Mucosa of rectum (tissue), 2 donors: ENCODE measurements at regions not wholly inside any gene's neighbourhood (a gene's known extent, or its start where the extent isn't known, plus 50 kb on each side); places are given as distances from the start of the nearest gene placed in this dataset.

Source experiments
- H3K27ac ChIP-seq, 2 donors: one replicate each; pipeline ENCODE4 v1.7.0; 2013; ENCODE audit warnings: inconsistent platforms in 2 of 2, low read depth in 2 of 2, low read length in 2 of 2
- H3K27me3 ChIP-seq, 2 donors: one replicate each; pipeline ENCODE4 v1.7.0; 2013; ENCODE audit warnings: low read length in 2 of 2; ENCODE audit not compliant: control insufficient read depth in 2 of 2, insufficient read depth in 2 of 2
- H3K36me3 ChIP-seq, 2 donors: one replicate each; pipeline ENCODE4 v1.7.0; 2013; ENCODE audit warnings: low read length in 2 of 2; ENCODE audit not compliant: control insufficient read depth in 2 of 2, insufficient read depth in 2 of 2
- H3K4me1 ChIP-seq, 2 donors: one replicate each; pipeline ENCODE4 v1.7.0; 2013; ENCODE audit warnings: low read length in 2 of 2, mild to moderate bottlenecking in 1 of 2; ENCODE audit not compliant: control insufficient read depth in 2 of 2, insufficient read depth in 2 of 2
- H3K4me3 ChIP-seq, 2 donors: one replicate each; pipeline ENCODE4 v1.7.0; 2013; ENCODE audit warnings: low read length in 2 of 2
- H3K9ac ChIP-seq, 2 donors: one replicate each; pipeline ENCODE4 v1.7.0; 2013; ENCODE audit warnings: low read length in 2 of 2, low read depth in 1 of 2, mild to moderate bottlenecking in 1 of 2
- H3K9me3 ChIP-seq, 2 donors: one replicate each; pipeline ENCODE4 v1.7.0; 2013; ENCODE audit warnings: low read length in 2 of 2; ENCODE audit not compliant: control insufficient read depth in 2 of 2
- donor health status: healthy.
- donor health status: Normal muscosa, but diverticular disease.

- no peaks in the 10 kb centered on the region for H3K27me3 ChIP-seq
- H3K4me3 ChIP-seq, result no peak overlapping the region
- no peak overlapping the region for H3K9ac ChIP-seq
- H3K27ac ChIP-seq, result no peak overlapping the region
- no peaks in the 10 kb centered on the region for H3K9me3 ChIP-seq
- H3K4me1 ChIP-seq, result peaks cover 4 to 6% of the 10 kb centered on the region in 2 donors
- H3K36me3 ChIP-seq, result no peaks in the 10 kb centered on the region
Measured at GRCh38 chr20:7090001-7090400, 322.5 kb downstream of the BMP2 start.

DNA sequence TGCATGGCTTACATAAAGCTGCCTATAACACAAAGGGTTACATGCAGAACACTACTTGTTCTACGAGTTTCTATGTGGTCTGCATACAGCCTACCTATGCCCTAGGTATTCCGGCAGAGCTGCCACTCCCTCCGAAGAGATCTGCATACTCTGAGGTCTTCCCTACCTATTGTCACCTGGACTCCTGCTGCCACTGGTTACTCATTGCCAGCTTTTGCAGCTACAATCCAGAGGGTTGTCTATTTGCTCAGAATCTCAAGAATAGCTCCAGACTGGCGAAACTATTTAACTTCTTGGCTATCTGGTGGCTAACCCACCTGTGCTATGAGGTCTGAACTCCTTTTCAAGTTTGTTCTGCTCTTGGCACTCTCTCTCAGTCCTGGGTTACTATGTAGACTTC lies 323.3 kb downstream of the BMP2 start:
- H3K9ac ChIP-seq, result no peak overlapping the region
- H3K9me3 ChIP-seq, result no peaks in the 10 kb centered on the region
- H3K27ac ChIP-seq, result peak overlapping the region; percentile 4 to 45
- peaks cover 4 to 6% of the 10 kb centered on the region in 2 donors for H3K4me1 ChIP-seq
- H3K4me3 ChIP-seq, result no peak overlapping the region
- no peaks in the 10 kb centered on the region for H3K36me3 ChIP-seq
- H3K27me3 ChIP-seq, result no peaks in the 10 kb centered on the region

GRCh38 chr20:7091655-7092054 lies 324.2 kb downstream of the BMP2 start:
- Histone ChIP-seq H3K4me1 (peaks cover 4 to 6% of the 10 kb centered on the region in 2 donors), H3K4me3 (no peak overlapping the region), H3K27me3 (no peaks in the 10 kb centered on the region), H3K9ac (no peak overlapping the region), H3K36me3 (no peaks in the 10 kb centered on the region), H3K27ac (no peak overlapping the region), H3K9me3 (no peaks in the 10 kb centered on the region)

- peaks cover 3 to 4% of the 10 kb centered on the region in 2 donors for H3K4me1 ChIP-seq
- H3K36me3 ChIP-seq, result no peaks in the 10 kb centered on the region
- H3K27ac ChIP-seq, result no peak overlapping the region
- H3K27me3 ChIP-seq, result no peaks in the 10 kb centered on the region
- H3K9ac ChIP-seq, result no peak overlapping the region
- no peaks in the 10 kb centered on the region for H3K9me3 ChIP-seq
- no peak overlapping the region for H3K4me3 ChIP-seq
Measured at GRCh38 chr20:7094438-7094997, 327.0 kb downstream of the BMP2 start.

DNA sequence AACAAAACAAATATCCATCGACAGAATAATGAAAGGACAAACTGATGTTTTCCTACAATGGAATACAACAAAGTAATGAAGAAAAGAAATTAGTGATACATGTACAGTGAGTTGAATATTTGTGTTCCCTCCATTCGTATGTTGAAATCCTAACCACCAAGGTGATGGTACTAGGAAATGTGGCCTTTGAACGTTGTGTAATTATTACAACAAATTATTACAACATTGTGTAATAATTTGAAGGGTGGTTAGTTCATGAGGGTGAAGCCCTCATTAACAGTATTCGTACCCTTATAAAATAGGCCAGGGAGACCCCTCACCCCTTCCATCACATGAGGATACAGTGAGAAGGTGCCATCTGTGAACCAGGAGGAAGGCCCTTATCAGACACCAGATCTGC lies 339.4 kb downstream of the BMP2 start:
- Histone ChIP-seq H3K27ac (no peak overlapping the region), H3K9me3 (no peaks in the 10 kb centered on the region), H3K9ac (no peak overlapping the region), H3K36me3 (no peaks in the 10 kb centered on the region), H3K27me3 (no peaks in the 10 kb centered on the region), H3K4me3 (no peak overlapping the region), H3K4me1 (no peaks in the 10 kb centered on the region)

GRCh38 chr20:7108929-7109328 lies 341.4 kb downstream of the BMP2 start:
- Histone ChIP-seq H3K4me1 (no peaks in the 10 kb centered on the region), H3K4me3 (no peak overlapping the region), H3K9ac (no peak overlapping the region), H3K9me3 (no peaks in the 10 kb centered on the region), H3K27ac (no peak overlapping the region), H3K27me3 (no peaks in the 10 kb centered on the region), H3K36me3 (no peaks in the 10 kb centered on the region)

DNA sequence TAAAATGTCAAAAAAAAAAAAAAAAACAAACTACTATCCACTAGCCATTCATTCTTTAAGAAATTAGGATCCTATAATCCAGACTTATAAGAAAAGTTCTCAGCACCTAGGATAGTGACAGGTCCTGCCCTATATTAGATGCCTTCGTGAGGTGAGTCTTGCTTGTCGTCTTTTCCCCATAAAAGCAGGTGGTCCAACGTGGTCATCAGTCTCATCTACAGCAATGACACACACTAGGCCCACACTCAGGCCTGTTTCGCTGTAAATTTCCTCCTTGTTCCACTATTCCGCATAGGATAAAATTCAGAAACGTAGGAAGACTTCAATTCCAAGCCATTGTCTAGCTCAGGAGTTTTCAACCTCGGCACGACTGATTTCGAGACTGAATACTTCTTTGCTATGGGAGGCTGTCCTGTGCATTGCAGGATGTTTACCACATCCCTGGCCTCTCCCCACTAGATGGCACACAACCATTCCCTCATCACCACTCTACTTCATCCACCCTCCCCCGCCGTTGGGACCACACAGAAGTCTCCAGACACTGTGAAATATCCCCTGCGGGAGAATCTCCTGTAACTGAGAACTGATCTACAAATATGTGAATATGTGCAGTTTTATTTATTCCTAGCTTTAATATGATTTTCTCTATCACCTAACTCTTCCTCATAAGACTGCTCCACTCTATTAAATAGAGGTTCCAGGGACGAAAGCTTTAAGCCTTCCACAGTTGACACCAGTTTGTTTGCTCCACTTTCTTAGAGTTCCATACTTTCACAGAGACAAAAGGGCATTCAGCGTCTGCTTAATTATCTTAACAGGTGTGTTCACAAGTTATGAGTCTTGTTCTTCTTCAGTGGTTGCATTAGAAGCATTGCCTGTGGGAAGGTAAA lies 346.3 kb downstream of the BMP2 start:
- Histone ChIP-seq H3K4me3 (no peak overlapping the region), H3K36me3 (no peaks in the 10 kb centered on the region), H3K27me3 (no peaks in the 10 kb centered on the region), H3K27ac (no peak overlapping the region), H3K9me3 (no peaks in the 10 kb centered on the region), H3K4me1 (no peaks in the 10 kb centered on the region), H3K9ac (no peak overlapping the region)

DNA sequence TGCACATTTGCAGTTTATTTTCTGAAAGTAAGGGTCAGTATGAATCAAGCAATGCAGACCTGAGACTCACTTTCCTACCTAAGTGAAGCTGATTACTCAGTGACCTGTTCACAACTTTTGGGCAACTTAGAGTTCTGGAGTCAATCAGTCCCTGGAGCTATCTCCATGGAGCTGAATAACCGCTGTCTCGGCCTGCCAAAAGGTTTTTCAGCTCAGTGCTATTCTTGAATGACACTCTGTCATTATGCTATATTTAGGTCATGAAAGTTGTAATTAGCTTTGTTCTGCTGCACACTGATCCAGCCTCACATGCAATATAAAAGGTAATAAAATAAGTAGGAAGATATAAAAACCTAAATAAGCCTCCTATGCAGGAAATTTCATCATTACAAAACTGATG lies 356.0 kb downstream of the BMP2 start:
- no peaks in the 10 kb centered on the region for H3K36me3 ChIP-seq
- H3K27me3 ChIP-seq, result no peaks in the 10 kb centered on the region
- H3K9me3 ChIP-seq, result no peaks in the 10 kb centered on the region
- no peak overlapping the region for H3K9ac ChIP-seq
- H3K27ac ChIP-seq, result no peak overlapping the region
- H3K4me3 ChIP-seq, result no peak overlapping the region
- no peaks in the 10 kb centered on the region for H3K4me1 ChIP-seq

DNA sequence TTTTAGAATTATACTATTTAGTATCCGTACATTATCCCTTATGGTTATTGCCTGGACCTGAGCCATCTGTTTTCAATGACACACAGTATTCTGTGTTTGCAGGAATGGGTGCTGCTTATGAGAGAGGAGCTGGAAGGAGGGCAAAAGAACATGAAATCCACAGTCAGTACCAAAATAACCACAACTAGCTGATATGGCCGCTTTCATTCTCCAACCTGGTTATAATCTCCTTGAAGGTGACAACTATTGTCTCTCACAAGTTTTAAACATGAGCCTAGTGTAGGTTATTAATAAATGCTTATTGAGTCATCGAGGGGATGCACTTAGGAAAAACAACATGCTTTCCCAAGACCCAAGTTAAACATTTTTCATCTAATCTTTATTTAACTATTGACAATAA lies 356.6 kb downstream of the BMP2 start:
- Histone ChIP-seq H3K4me3 (no peak overlapping the region), H3K9me3 (no peaks in the 10 kb centered on the region), H3K36me3 (no peaks in the 10 kb centered on the region), H3K27me3 (no peaks in the 10 kb centered on the region), H3K9ac (no peak overlapping the region), H3K4me1 (no peaks in the 10 kb centered on the region), H3K27ac (no peak overlapping the region)

DNA sequence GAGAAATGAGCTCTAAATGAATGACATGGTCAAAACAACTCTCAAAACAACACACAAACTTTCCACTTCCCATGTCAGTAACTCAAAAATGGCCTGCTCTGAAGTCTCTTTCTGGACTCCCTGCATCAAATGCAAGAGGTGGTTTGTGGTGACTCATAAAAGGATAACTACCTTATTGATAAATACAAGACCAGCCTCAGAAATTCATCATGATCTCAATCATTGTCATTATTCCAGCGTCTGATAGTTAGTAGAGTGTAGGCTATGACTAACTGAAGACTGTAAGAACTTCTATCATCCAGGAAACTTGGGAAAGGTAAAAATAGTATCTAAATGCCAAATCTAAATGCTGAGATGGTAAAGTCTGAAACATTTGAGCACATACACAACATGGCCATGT lies 369.4 kb downstream of the BMP2 start:
- H3K9me3 ChIP-seq, result no peaks in the 10 kb centered on the region
- no peak overlapping the region for H3K4me3 ChIP-seq
- no peaks in the 10 kb centered on the region for H3K27me3 ChIP-seq
- H3K36me3 ChIP-seq, result no peaks in the 10 kb centered on the region
- no peaks in the 10 kb centered on the region for H3K4me1 ChIP-seq
- no peak overlapping the region for H3K9ac ChIP-seq
- no peak overlapping the region for H3K27ac ChIP-seq
